Activated CD4-positive, alpha-beta T cell treated with anti-CD3 and anti-CD28 coated beads, Interleukin-2, amount 50 U/mL, for 24 hours (primary cell): ENCODE measurements at regions not wholly inside any gene's neighbourhood (a gene's known extent, or its start where the extent isn't known, plus 50 kb on each side); places are given as distances from the start of the nearest gene placed in this dataset.
A peak's percentile ranks its signal among the peaks of the same experiment; 100 is the strongest.
"Not testable (repeated sequence)": the region's sequence is repeated elsewhere in the genome, so short reads cannot be mapped to it uniquely, and the experiment has no call there.

Experiments
- DNase-seq, 2 donors: peaks; one replicate each; pipeline ENCODE4 v3.0.0-alpha.2; 2020; ENCODE audit warnings: low read depth in 1 of 2, low spot score in 1 of 2

- DNase-seq, result no peak
Measured at GRCh38 chr12:47491516-47492305, 214.1 kb downstream of the RPAP3 start.

DNA sequence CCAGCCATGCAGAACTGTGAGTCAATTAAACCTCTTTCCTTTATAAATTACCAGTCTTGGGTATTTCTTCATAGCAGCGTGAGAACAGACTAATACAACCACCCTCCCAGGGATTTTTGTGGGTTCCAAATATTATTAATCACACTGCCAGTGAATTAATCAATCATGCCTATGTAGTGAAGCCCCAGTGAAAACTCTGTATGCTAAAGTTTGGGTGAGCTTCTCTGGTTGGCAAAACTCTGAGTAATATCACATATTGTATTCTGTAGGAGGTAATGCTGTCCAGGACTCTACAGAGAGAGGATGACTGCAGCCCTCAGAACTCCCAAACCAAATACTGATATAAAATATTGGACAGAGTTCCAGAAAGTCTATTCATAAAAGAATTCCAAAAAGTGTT lies 216.9 kb downstream of the RPAP3 start:
- DNase-seq, result no peak

DNA sequence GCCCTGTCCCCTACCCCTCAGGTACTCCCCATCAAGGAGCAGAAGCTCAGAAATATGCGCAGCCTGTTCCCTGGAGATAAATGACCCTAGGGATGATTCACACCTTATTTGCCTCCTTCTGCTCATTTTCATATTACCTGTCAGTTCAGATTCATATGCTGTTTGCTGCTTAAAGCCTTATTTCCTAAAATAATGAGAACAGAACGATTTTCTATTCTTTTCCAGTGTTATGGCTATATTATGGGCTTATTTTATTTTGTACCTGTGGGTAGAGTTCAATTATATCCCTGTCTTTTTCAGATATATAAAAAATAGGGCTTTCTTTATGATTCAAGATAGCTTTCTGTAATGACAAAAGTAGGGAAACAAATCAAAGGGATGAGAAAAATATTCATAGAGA lies 224.8 kb downstream of the RPAP3 start:
- DNase-seq, result no peak

- DNase-seq, result no peak
Measured at GRCh38 chr12:47478426-47478825, 227.4 kb downstream of the RPAP3 start.

GRCh38 chr12:47473091-47473490 lies 232.7 kb downstream of the RPAP3 start:
- DNase-seq, result no peak

- peak in 1 of 2 donors; percentile 5 for DNase-seq
Measured at GRCh38 chr12:47470349-47470748, 235.5 kb downstream of the RPAP3 start.

DNA sequence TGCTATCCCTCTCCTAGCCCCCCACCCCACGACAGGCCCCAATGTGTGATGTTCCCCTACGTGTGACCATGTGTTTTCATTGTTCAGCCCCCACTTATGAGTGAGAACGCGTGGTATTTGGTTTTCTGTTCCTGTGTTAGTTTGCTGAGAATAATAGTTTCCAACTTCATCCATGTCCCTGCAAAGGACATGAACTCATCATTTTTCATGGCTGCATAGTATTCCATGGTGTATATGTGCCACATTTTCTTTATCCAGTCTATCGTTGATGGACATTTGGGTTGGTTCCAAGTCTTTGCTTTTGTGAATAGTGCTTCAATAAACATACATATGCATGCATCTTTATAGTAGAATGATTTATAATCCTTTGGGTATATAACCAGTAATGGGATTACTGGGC lies 241.9 kb downstream of the RPAP3 start:
- not testable (repeated sequence) for DNase-seq

DNA sequence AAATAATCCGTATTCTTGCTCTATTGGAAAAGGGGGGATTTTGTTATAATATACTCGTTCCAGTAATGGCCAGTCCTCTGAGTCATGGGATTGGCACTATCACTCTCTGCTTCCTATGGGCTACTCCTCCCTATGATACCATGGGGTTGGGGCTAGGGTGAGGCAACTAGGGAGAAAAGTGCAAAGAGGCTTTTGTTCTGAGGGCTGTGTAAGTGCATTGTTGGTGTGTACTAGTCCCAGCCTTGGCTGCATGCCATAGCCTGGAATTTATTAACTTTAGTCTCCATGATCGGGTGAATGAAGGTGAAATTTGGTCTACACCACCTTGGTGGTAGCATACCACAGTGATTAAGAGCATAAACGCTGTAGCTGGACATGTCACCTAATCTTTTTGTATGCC lies 247.6 kb downstream of the RPAP3 start:
- DNase-seq, result no peak

GRCh38 chr12:47449797-47450196 lies 256.0 kb downstream of the RPAP3 start:
- DNase-seq, result no peak

DNA sequence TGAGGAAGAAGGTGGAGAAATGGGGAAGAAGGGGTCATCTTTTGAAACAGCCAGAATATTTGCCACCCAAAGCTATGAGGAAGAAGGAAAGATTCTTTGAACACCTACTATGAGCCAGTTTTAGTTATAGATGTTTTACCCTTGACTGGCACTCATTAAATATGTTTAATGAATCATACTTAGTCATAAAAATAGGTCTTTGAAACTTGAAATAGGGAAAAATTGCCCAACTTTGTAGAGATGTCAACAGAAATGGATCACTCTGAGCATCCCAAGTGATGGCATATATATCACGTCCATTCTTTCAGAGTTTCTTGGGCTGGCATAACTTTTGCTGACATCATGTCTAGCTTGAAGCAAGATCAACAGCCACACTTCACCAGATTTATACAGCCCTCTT lies 263.5 kb downstream of the RPAP3 start:
- no peak for DNase-seq

DNA sequence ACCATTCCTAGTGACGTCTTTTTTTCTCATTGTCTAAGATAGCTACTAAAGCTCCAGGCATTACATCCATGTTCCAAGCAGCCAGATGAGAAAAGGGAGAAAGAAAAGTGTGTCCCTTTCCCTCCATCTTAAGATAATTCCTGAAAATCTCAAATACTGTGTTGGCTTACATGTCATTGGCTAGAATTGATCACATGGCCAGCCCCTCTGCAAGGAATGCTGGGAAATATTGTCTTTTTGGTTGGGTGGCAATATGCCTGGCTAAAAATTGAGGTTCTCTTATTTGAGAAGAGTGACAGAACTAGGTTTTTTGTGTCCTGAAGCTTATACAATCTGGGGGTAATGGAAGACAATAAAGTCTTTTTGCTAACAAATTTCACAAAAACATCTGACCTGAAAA lies 264.3 kb downstream of the RPAP3 start:
- DNase-seq, result no peak

GRCh38 chr12:47438175-47438574 lies 267.7 kb downstream of the RPAP3 start:
- DNase-seq, result no peak

DNA sequence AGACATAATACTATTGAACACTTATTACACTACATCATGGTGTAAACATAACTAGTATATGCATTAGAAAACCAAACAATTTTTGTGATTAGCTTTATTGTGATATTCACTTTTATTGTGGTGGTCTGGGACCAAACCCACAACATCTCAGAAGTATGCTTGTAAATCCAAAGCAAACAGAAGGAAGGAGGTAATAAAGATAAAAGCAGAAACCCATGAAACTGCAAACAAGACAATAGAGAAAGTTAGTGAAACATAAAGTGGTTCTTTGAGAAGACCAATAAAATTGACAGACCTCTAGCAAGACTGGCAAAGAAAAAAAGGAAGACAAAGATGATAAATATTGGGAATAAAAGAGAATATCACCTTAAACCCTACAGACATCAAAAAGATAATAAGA lies 268.3 kb downstream of the RPAP3 start:
- DNase-seq, result no peak

DNA sequence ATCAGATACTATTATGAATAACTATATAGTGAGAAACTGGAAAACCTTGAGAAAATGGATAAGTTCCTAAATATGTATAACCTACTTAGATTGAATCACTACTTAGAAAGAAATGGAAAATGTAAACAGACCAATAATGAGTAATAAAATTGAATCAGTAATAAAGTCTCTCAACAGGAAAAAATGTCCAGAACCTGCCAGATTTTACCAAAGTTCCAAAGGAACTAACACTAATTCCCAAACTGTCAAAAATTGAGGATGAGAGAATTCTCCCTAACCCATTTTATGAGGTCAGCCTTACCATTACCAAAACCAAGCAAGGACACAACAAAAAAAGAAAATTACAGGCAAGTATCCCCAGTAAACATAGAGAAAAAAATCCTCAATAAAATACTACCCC lies 272.0 kb downstream of the RPAP3 start:
- DNase-seq, result no peak

DNA sequence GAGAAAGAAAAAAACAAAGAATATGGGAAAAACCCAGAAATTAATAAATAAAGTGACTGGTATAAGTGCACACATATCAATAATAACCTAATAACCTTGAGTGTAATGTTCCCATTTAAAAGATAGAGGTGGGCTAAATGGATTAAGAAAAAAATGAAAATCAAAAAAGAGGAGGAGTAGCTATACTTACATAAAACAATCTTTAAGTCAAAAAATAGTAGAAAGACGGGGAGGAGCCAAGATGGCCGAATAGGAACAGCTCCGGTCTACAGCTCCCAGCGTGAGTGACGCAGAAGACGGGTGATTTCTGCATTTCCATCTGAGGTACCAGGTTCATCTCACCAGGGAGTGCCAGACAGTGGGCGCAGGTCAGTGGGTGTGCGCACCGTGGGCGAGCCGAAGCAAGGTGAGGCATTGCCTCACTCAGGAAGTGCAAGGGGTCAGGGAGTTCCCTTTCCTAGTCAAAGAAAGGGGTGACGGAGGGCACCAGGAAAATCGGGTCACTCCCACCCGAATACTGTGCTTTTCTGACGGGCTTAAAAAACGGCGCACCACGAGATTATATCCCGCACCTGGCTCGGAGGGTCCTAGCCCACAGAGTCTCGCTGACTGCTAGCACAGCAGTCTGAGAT lies 279.0 kb downstream of the RPAP3 start:
- not testable (repeated sequence) for DNase-seq

DNA sequence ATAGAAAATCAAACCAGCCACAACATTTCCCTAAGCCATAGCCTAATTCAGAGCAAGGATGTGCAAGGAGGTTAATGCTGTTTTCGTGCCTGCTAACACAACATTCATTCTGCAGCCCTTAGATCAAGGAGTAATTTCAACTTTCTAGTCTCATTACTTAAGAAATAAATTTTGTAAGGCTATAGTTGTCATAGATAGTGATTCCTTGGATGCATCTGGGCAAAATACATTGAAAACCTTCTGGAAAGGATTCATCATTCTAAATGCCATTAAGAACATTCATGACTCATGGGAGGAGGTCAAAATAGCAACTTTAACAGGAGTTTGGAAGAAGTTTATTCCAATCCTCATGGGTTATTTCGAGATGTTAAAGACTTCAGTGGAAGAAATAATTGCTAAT lies 283.2 kb downstream of the RPAP3 start:
- DNase-seq, result no peak

DNA sequence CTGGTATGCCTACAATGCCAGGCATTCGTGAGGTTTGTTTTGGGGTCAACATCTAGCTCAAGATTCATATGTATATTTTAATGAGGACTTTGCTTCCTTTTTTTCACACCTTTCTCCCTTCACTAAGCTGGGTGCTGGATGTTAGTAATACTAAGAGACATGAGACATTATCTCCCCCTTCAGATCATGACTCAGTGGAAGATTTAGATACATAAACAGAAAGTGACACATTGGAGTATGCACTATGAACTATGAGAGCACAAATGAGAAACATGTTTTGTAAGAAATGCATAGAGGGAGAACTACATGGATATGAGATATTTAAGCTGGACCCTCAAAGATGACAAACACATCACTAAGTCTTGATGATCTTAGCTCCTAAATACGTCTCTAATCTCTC lies 286.3 kb downstream of the RPAP3 start:
- DNase-seq, result no peak

DNA sequence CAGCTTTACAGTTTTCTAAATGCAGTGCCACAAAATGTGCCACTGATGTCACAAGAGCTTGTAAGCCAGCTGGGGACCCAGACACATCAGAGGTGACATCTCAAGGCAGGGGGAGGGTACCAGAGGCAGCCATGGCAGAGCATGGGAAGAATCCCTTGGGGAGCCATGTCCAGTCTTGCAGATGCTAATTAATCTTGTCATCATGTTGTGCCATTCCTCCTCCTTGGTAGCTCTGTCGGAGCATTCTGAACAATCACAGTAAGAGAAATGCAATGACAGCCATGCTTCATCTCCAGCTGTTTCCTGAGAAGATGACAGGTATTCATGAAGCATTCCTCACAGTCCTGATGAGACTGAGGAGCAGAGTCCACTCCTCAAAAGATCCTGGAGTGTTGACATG lies 287.9 kb downstream of the RPAP3 start:
- DNase-seq, result no peak

- no peak for DNase-seq
Measured at GRCh38 chr12:47417121-47417520, 288.7 kb downstream of the RPAP3 start.

- DNase-seq, result no peak
Measured at GRCh38 chr12:47415054-47415453, 290.8 kb downstream of the RPAP3 start.

GRCh38 chr12:47414511-47414910 lies 291.3 kb downstream of the RPAP3 start:
- no peak for DNase-seq

GRCh38 chr12:47413806-47414205 lies 292.0 kb downstream of the RPAP3 start:
- no peak for DNase-seq
